ENCODE measurements at regions not wholly inside any gene's neighbourhood (a gene's known extent, or its start where the extent isn't known, plus 50 kb on each side); places are given as distances from the start of the nearest gene placed in this dataset.

DNA sequence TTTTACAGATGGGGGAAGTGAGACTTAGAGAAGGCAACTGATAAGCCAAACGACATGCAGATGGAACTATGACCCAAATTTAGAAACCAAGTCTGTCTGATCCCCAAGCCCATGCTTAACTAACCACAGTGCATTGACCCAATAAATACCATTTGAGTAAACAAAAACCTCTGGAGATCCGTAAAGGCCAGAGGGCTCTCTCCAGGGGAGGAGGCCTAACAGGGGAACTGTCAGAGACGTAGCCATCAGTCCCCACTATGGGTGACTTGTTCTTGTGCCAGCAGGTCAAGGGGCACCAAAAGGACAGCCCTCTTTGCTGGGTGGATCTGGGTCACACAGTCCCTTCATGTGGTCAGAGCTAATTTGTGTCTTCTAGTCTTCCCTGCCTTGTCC is 420.2 kb downstream of the BCOR start:
- DNase-seq (ENCODE audit: low read depth) (no peak), FAIRE-seq (peak; percentile 32)
- H3K36me3 ChIP-seq (ENCODE audit: control insufficient read depth, insufficient read depth, low read length): no peaks in the 10 kb centered on the region
- H3K27me3 ChIP-seq (ENCODE audit: control insufficient read depth, insufficient read depth, low read length): peaks cover 3% of the 10 kb centered on the region
- TF ChIP-seq, protein P1, sequence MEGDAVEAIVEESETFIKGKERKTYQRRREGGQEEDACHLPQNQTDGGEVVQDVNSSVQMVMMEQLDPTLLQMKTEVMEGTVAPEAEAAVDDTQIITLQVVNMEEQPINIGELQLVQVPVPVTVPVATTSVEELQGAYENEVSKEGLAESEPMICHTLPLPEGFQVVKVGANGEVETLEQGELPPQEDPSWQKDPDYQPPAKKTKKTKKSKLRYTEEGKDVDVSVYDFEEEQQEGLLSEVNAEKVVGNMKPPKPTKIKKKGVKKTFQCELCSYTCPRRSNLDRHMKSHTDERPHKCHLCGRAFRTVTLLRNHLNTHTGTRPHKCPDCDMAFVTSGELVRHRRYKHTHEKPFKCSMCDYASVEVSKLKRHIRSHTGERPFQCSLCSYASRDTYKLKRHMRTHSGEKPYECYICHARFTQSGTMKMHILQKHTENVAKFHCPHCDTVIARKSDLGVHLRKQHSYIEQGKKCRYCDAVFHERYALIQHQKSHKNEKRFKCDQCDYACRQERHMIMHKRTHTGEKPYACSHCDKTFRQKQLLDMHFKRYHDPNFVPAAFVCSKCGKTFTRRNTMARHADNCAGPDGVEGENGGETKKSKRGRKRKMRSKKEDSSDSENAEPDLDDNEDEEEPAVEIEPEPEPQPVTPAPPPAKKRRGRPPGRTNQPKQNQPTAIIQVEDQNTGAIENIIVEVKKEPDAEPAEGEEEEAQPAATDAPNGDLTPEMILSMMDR (IDR thresholded peaks at IDR 0.05; ENCODE audit: insufficient read depth, low read length, severe bottlenecking): no peak
- no peak overlapping the region for H3K4me3 ChIP-seq (ENCODE audit: low read depth, low read length)

DNA sequence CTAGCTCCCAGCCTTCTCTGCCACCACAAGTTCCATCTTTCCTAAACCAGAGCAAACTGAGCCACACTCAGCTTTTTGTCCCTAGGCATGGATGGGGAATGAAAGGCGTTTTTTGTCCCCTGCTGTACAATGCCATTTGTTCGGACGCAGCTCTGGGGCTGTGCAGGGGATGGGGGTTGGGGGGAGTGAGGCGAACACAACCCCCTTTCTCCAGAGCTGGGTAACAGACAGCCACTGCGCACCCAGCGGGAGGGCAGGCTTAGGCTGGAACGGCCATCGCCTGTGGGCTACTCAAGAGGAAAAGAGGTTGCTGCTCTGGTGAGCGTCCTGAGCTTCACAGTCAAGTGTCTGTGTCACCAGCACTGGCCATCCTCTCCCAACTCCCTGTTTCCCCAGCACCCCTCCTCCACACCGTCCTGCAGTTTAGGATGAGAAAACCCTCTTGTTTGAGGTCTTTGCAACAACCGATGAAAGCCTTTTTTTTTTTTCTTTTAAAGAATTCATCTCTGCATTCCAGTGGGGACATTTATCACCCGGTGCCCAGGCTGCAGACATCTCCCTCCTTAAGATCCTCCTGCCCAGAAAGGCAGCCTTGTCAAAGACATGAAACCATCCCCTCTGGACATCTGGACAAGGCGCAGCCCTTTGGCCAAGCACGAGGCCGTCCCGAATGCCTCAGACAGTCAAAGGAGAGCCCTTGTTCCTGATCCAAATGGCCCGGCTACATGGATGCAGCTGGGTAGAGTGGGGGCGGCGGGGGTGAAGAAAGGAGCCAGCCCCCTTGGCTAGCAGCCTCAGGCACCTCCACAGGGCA is 419.6 kb downstream of the BCOR start:
- FAIRE-seq (no peak), DNase-seq (ENCODE audit: low read depth) (no peak)
- H3K27me3 ChIP-seq (ENCODE audit: control insufficient read depth, insufficient read depth, low read length): peaks cover 3% of the 10 kb centered on the region
- H3K36me3 ChIP-seq (ENCODE audit: control insufficient read depth, insufficient read depth, low read length): no peaks in the 10 kb centered on the region
- TF ChIP-seq, protein P1 (IDR thresholded peaks at IDR 0.05; ENCODE audit: insufficient read depth, low read length, severe bottlenecking): no peak
- H3K4me3 ChIP-seq (ENCODE audit: low read depth, low read length): no peak overlapping the region

DNA sequence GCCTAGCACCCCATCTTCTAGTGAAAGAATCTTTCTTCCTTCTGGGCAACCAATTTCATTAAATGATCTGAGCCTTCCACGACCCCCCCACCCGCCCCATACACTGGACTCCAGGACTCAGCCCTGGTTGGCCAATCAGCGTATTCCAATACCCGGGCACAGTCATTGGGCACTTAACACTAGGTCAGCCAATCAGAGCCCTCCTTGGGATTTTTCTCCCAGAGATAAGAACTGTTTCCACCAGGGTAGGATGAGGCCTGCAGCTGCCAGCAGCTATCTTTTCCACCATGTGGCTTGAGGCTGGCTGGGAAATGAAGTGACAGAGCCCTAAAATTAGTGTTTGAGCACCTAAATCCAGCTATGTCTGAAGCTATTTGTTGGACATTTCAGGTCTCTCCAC is 418.8 kb downstream of the BCOR start:
- no peak overlapping the region for H3K4me3 ChIP-seq (ENCODE audit: low read depth, low read length)
- H3K36me3 ChIP-seq (ENCODE audit: control insufficient read depth, insufficient read depth, low read length): no peaks in the 10 kb centered on the region
- FAIRE-seq (no peak), DNase-seq (ENCODE audit: low read depth) (no peak)
- peaks cover 3% of the 10 kb centered on the region for H3K27me3 ChIP-seq (ENCODE audit: control insufficient read depth, insufficient read depth, low read length)
- TF ChIP-seq, protein P1 (IDR thresholded peaks at IDR 0.05; ENCODE audit: insufficient read depth, low read length, severe bottlenecking): no peak

DNA sequence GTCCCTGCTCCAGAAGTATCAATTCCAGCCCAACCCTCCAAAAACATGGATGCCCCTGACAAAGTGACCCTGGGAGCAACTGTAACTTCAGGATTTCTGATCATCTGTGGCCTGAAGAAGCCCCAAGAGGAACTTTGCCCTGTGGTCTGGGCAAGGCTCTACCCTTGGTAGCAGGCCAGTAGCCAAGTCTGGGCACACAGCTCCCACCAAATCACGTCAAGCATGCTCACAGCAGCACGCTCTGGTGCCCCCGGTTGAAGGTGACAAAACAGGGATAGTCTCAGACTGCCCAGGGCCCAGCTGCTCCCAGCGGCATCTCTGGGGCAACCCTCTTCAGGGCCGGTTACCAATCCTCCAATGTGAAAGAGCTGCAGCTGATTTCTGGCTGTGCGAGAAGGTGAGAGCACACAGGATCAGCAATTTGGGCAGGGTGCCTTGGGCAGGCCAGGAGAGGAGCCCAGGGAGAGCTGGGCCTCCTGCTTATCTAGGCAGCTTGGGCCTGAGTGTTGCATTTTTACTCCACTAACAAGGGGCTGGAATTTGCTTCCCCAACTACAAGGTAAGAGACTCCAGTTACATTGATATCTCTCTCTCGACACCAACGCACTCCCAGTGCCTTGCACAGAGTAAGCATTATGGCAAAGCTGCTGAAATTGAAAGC is 418.1 kb downstream of the BCOR start:
- FAIRE-seq: no peak
- no peak for DNase-seq (ENCODE audit: low read depth)
- TF ChIP-seq, protein P1 (IDR thresholded peaks at IDR 0.05; ENCODE audit: insufficient read depth, low read length, severe bottlenecking): no peak
- Histone ChIP-seq H3K27me3 (ENCODE audit: control insufficient read depth, insufficient read depth, low read length) (no peaks in the 10 kb centered on the region), H3K36me3 (ENCODE audit: control insufficient read depth, insufficient read depth, low read length) (no peaks in the 10 kb centered on the region), H3K4me3 (ENCODE audit: low read depth, low read length) (no peak overlapping the region)

DNA sequence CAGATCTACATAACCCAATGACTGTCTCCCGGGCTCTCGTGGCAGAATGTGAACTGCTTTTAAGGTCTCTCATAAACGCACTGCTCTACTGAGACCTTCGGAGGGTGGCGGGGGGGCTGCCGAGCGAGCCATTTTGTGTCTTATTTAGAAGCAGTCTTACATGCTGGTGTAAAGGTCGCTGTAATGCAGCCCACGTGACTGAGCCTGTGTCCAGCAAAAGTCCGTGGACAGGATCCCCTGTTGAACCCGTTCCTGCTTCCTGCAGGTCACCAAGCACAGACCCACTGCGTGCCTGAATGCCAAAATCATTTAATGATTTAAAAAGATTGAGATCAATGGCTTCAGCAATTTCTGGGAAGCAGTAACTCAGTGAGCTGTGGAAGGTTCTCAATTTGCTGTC is 415.9 kb downstream of the BCOR start:
- FAIRE-seq: no peak
- Histone ChIP-seq H3K36me3 (ENCODE audit: control insufficient read depth, insufficient read depth, low read length) (no peaks in the 10 kb centered on the region), H3K4me3 (ENCODE audit: low read depth, low read length) (no peak overlapping the region), H3K27me3 (ENCODE audit: control insufficient read depth, insufficient read depth, low read length) (no peaks in the 10 kb centered on the region)
- no peak for DNase-seq (ENCODE audit: low read depth)
- TF ChIP-seq, protein P1 (IDR thresholded peaks at IDR 0.05; ENCODE audit: insufficient read depth, low read length, severe bottlenecking): no peak
